Endodermal cell (in vitro differentiated cells): ENCODE measurements at regions not wholly inside any gene's neighbourhood (a gene's known extent, or its start where the extent isn't known, plus 50 kb on each side); places are given as distances from the start of the nearest gene placed in this dataset.

Experiments used
- DNase-seq: peaks from one replicate; pipeline ENCODE4 v3.0.0-alpha.2; 2017
- H3K27ac ChIP-seq: 2 replicates; pipeline ENCODE4 v1.5.1; 2013; ENCODE audit warnings: mild to moderate bottlenecking, low read depth, low read length, moderate library complexity
- H3K27me3 ChIP-seq: 2 replicates; pipeline ENCODE4 v1.6.1; 2013; ENCODE audit warnings: mild to moderate bottlenecking, low read length, moderate library complexity; ENCODE audit not compliant: insufficient read depth, control insufficient read depth, poor library complexity, severe bottlenecking
- H3K36me3 ChIP-seq: 2 replicates; pipeline ENCODE4 v1.7.0; 2013; ENCODE audit warnings: mild to moderate bottlenecking, low read length, moderate library complexity; ENCODE audit not compliant: control insufficient read depth, insufficient read depth
- H3K4me1 ChIP-seq: one replicate; pipeline ENCODE4 v1.7.0; 2013; ENCODE audit warnings: low read length; ENCODE audit not compliant: control insufficient read depth, insufficient read depth
- H3K4me3 ChIP-seq: 2 replicates; pipeline ENCODE4 v1.5.1; 2013; ENCODE audit warnings: mild to moderate bottlenecking, low read length, moderate library complexity
- H3K9ac ChIP-seq: 2 replicates; pipeline ENCODE4 v1.6.1; 2013; ENCODE audit warnings: mild to moderate bottlenecking, low read length, moderate library complexity; ENCODE audit not compliant: poor library complexity, severe bottlenecking; ENCODE audit errors: extremely low read depth
- H3K9me3 ChIP-seq: 2 replicates; pipeline ENCODE4 v1.6.1; 2013; ENCODE audit warnings: mild to moderate bottlenecking, low read length, moderate library complexity; ENCODE audit not compliant: control insufficient read depth
- H3K27ac Mint-ChIP-seq: 2 replicates; pipeline ENCODE4 v1.8.0; 2020; ENCODE audit warnings: mixed read lengths
- H3K27me3 Mint-ChIP-seq: 2 replicates; pipeline ENCODE4 v1.8.0; 2021; ENCODE audit warnings: mild to moderate bottlenecking, mixed read lengths; ENCODE audit not compliant: insufficient read depth
- H3K36me3 Mint-ChIP-seq: 2 replicates; pipeline ENCODE4 v1.8.0; 2020; ENCODE audit warnings: low read depth, mixed read lengths
- H3K4me1 Mint-ChIP-seq: 2 replicates; pipeline ENCODE4 v1.8.0; 2020; ENCODE audit warnings: mixed read lengths
- H3K4me3 Mint-ChIP-seq: 2 replicates; pipeline ENCODE4 v1.8.0; 2020; ENCODE audit warnings: mild to moderate bottlenecking, moderate library complexity, mixed read lengths
- H3K9me3 Mint-ChIP-seq: 2 replicates; pipeline ENCODE4 v1.8.0; 2020; ENCODE audit warnings: mild to moderate bottlenecking, mixed read lengths
- CTCF ChIP-seq: fragments of 200-600 bp; sonication (generic); conservative IDR thresholded peaks from 2 replicates; pipeline ENCODE4 v1.5.0; 2021; ENCODE audit warnings: antibody characterized with exemption, mild to moderate bottlenecking
- WGBS, 2 experiments: methylation state at CpG; one replicate each; pipeline versions ENCODE4 v1.1.5 to v1.1.7; 2013; ENCODE audit warnings: missing lambda C conversion rate in 2 of 2, mixed read lengths in 1 of 2; ENCODE audit not compliant: insufficient coverage in 1 of 2, insufficient read length in 1 of 2; 5-methylcytosine and 5-hydroxymethylcytosine counted together

DNA sequence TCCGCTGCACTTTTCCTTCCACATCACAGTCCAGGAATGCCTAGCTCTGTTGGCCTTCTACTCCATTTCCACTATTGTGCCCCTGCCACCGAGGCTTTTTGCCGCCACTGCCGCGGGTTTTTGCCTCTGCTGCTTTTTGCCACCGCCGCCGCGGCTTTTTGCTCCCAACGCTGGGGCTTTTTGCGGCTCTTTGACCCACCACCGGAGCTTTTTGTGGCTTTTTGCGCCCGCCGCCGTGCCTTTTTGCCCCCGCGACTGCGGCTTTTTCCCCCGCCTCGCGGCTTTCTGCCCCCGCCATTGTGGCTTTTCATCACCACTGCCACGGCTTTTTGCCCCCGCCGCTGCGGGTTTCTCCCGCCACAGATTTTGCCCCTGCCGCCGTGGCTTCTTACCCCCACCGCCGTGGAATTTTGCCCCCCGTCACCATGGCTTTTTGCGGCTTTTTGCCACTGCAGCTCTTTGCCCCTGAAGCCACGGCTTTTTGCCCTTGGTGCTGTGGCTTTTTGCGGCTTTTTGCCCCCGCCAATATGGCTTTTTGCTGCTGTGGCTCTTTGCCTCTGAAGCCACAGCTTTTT is 2798.7 kb upstream of the TEKT4 start:
- Histone ChIP-seq H3K27me3 (no peaks in the 10 kb centered on the region), H3K9me3 (no peaks in the 10 kb centered on the region), H3K27ac (no peak overlapping the region), H3K36me3 (no peaks in the 10 kb centered on the region), H3K4me3 (no peak overlapping the region), H3K4me1 (no peaks in the 10 kb centered on the region), H3K9ac (no peak overlapping the region)
- WGBS, 2 experiments, result 91 to 94% methylated on average over 20 to 37 of the region's 37 CpGs
- H3K4me3 Mint-ChIP-seq, result no peak overlapping the region
- DNase-seq, result no peak
- TF ChIP-seq CTCF, result no peak
- no peaks in the 10 kb centered on the region for H3K36me3 Mint-ChIP-seq
- peaks cover 69% of the 10 kb centered on the region for H3K9me3 Mint-ChIP-seq
- no peak overlapping the region for H3K27ac Mint-ChIP-seq
- no peaks in the 10 kb centered on the region for H3K4me1 Mint-ChIP-seq
- H3K27me3 Mint-ChIP-seq, result no peaks in the 10 kb centered on the region

- Mint-ChIP-seq H3K27me3 (no peaks in the 10 kb centered on the region), H3K27ac (no peak overlapping the region), H3K36me3 (no peaks in the 10 kb centered on the region), H3K4me3 (no peak overlapping the region), H3K4me1 (no peaks in the 10 kb centered on the region), H3K9me3 (peaks cover 67% of the 10 kb centered on the region)
- H3K9ac ChIP-seq, result no peak overlapping the region
- H3K27me3 ChIP-seq, result no peaks in the 10 kb centered on the region
- H3K9me3 ChIP-seq, result peaks cover 2% of the 10 kb centered on the region
- 93 to 94% methylated on average over 22 to 58 of the region's 60 CpGs for WGBS, 2 experiments
- peak; percentile 9 for DNase-seq
- no peak for TF ChIP-seq CTCF
- H3K4me1 ChIP-seq, result no peaks in the 10 kb centered on the region
- no peak overlapping the region for H3K4me3 ChIP-seq
- no peak overlapping the region for H3K27ac ChIP-seq
- no peaks in the 10 kb centered on the region for H3K36me3 ChIP-seq
These were observed 2798.0 kb upstream of the TEKT4 start for GRCh38 chr2:92073036-92073814.

- Mint-ChIP-seq H3K9me3 (peaks cover 67% of the 10 kb centered on the region), H3K4me3 (no peak overlapping the region), H3K27me3 (no peaks in the 10 kb centered on the region), H3K4me1 (no peaks in the 10 kb centered on the region), H3K27ac (no peak overlapping the region), H3K36me3 (no peaks in the 10 kb centered on the region)
- peaks cover 10% of the 10 kb centered on the region for H3K9me3 ChIP-seq
- no peak overlapping the region for H3K27ac ChIP-seq
- no peaks in the 10 kb centered on the region for H3K27me3 ChIP-seq
- DNase-seq, result peak; percentile 10
- no peak for TF ChIP-seq CTCF
- H3K9ac ChIP-seq, result no peak overlapping the region
- no peaks in the 10 kb centered on the region for H3K36me3 ChIP-seq
- no peaks in the 10 kb centered on the region for H3K4me1 ChIP-seq
- H3K4me3 ChIP-seq, result no peak overlapping the region
- 91 to 93% methylated on average over 28 to 45 of the region's 45 CpGs for WGBS, 2 experiments
These were observed 2797.2 kb upstream of the TEKT4 start for GRCh38 chr2:92073815-92074548.
